ENCODE measurements at regions not wholly inside any gene's neighbourhood (a gene's known extent, or its start where the extent isn't known, plus 50 kb on each side); places are given as distances from the start of the nearest gene placed in this dataset.

- DNase-seq, result no peak
Measured at GRCh38 chr4:35252071-35252470, 992.2 kb downstream of the ARAP2 start.

DNA sequence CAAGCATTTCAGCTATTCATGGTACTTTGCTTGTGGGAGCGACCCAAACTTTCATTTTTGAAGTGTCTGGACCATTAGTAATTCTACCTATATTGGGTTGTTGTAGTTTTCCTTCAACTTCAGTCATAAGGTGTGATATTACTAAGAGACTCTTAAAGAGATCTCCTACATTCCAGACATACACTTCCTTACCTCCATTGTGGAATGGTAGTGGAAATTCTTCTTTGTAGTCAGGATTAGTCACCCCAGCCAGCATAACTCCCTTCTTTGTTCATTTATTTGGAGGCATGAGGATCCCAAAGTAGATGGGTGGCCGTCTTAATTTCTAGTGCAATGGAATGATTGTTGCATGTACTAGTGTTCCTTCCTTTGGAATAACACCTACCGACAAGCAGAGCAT lies 991.4 kb downstream of the ARAP2 start:
- no peak for DNase-seq

DNA sequence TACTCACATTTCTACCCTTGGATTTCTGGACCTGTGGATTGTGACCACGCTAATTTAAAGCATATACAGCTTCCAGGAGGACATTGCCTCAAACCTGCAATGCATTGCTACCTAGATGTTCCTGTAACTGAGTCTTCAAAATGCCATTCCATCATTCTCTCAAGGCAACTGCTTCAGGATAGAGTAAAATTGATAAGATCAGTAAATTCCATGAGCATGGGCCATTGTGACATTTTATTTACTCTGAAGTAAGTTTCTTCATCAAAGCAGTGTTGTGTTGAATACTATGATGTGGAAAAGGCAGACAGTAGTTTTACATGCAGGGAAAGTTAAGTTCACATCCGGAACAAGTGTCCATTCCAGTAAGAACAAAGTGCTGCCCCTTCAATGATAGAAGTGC lies 991.0 kb downstream of the ARAP2 start:
- no peak for DNase-seq

GRCh38 chr4:35286434-35286833 lies 957.9 kb downstream of the ARAP2 start:
- DNase-seq, result no peak

GRCh38 chr4:35300996-35301774 lies 943.1 kb downstream of the ARAP2 start:
- DNase-seq, result no peak

DNA sequence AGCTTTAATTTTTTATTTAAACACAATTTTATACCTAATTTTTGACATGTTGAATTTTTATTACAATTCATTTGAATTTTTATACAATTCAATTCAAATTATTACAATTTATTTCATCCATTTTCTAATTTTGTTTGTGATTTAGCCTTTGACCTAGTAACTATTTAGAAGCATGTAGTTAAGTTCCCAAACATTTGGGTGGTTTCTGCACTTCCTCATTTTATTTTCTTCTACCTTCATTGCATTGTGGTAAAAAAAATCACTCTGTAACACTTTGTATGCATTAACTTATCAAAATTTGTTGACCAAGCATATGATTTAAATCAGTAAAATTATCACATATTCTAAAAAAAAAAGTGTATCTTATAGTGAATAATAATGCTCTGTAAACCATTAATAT lies 928.9 kb downstream of the ARAP2 start:
- DNase-seq, result no peak

GRCh38 chr4:35325908-35326453 lies 918.3 kb downstream of the ARAP2 start:
- DNase-seq, result no peak

- DNase-seq, result no peak
Measured at GRCh38 chr4:35342833-35343232, 901.5 kb downstream of the ARAP2 start.

GRCh38 chr4:35347276-35347675 lies 897.0 kb downstream of the ARAP2 start:
- no peak for DNase-seq

- no peak for DNase-seq
Measured at GRCh38 chr4:35358001-35358584, 886.2 kb downstream of the ARAP2 start.

GRCh38 chr4:35364321-35364870 lies 879.9 kb downstream of the ARAP2 start:
- DNase-seq, result no peak

DNA sequence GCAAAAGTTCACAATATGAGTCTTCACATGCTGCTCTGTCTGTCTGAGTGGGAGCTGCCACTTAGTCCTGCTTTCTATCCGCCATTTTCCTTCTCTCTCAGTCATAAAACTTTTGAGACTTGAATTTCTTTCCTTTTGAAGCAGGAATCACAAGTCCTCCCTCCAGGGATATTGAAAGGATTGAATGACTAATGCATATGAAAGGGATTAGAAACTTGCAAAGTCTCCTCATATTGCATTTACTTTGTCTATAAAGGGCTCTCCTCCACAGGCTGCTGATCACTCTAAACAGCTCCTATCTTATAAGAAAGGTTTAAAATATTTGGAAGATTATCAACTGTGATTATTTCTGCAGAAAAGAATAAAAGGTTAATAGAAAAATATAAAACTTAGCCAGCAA lies 879.1 kb downstream of the ARAP2 start:
- no peak for DNase-seq

- DNase-seq, result no peak
Measured at GRCh38 chr4:35399912-35400311, 844.4 kb downstream of the ARAP2 start.

DNA sequence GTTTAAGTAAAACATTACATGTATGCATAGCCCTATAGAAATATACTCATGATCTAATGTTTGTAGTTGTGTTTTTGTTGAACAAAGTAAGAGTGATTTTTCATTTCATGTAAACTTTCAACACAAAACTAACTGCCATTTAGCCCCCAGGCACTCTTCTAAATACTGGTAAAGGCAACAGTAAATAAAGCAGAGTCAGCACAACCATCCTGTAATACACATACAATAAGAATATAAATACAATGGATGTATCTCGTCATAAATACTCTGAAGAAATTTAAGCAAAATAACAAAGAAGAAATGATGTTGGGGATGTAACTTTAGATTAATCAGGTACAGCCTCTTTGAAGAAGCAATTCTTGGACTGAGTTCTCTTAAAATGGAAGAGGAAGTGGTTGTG lies 821.2 kb downstream of the ARAP2 start:
- DNase-seq, result no peak

DNA sequence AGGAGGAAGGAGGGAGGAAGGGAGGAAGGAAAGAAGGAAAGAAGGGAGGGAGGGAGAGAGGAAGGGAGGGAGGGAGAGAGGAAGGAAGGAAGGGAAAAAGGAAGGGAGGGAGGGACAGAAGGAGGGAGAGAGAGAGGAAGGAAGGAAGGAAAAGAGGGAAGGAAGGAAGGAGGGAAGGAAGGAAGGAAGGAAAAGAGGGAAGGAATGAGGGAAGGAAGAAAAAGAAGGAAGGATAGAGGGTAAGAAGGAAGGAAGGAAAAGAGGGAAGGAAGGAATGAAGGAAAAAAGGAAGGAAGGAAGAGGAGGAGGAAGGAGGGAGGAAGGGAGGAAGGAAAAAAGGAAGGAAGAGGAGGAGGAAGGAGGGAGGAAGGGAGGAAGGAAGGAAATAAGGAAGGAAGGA lies 796.8 kb downstream of the ARAP2 start:
- no peak for DNase-seq

DNA sequence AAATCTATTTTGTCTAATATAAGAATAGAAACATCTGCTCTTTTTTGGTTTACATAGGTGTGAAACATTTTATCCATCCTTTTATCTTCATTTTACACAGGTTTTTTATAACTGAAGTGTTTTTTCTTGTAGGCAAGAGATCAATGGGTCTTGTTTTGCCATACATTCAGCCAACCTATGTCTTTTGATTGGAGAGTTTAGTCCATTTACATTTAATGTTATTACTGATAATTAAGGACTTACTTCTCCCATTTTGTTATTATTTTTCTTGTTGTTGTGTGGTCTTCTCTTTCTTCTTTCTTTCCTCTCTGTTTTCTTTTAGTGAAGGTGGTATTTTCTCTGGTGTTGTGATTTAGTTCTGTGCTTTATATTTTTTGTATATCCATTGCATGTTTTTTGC lies 785.3 kb downstream of the ARAP2 start:
- no peak for DNase-seq

DNA sequence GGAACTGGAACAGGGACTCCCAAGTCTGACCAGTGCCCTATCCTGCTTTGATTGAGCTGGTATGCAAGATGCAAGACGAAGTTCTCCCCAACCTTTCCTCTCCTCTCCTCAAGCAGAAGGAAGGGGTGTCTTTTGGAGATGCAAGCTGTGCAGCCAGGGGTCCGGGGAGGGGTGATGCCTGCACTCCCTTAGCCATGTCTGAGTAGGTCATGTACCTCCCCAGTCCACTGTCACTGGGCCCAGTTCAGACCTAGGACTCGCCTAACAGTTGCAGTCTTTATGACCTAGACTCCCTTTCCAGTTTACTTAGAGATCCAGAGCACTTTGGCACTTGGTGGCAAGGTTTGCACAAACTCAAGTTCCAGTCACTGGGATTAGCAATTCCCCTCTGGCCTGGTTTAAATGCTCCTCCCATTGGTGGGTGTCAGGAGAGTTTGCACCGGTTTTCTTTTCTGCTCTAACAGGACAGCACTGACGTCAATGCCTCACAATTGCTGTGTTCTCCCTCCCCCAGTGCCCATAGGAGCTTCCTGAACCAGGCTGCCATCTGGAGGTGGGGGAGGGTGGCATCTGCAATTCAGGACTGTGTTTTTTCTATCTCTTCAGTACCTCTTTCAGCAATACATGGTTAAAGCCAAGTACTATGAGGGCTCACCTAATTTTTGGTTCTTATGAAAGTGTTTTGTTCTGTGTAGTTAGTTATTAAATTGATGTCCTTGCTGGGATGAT lies 782.2 kb downstream of the ARAP2 start:
- no peak for DNase-seq

DNA sequence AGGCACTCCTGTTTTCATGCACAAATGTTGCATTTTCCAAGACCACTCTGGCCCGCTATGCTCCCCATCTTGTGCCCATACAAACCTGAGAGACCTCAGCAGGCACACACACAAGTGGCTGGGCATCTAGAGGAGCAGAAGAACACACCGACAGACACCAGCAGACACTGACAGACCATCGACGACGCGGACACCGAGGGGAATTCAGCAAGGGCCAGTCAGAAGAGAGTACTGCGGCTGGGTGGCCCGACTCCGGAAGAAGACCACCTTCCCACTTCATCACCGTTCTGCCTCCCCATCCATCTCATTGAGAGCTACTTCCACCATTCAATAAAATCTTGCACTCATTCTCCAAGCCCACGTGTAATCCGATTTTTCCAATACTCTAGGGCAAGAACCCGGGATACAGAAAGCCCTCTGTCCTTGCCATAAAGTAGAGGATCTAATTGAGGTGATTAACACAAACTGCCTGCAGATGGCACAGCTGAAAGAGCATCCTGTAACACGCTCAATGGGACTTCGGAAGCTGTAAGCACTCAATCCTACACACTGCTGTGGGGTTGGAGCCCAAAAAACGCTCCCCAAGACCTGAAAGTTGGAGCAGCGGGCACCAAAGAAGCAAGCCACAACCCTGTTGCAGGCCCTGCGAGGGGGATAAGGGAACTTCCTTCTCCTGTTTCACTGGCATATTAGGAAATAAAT lies 780.9 kb downstream of the ARAP2 start:
- no peak for DNase-seq

DNA sequence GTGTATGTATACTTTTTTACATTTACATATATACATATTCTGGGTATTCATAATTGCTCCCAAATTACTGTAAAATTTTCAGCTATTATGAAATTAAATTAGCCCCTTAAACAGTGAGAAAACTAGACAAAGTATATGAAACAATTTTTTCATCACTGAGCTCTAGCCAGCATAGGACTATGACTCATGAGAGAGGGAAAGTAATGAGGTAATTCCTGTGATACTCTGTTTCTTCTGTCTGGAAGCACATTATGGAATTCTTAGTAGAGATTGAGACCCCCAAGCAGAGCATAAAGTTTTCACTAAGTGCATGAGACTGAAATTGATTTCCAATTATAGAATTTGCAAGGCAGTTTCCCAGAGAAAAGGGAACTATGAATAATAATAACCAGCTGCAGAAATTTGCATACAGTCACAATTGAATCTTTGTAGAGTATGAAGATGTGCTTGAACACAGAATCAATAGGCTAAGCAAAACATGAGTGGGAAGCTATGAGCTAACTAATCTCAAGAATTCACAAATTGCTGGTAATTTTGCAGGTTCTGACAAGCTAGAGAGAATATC lies 779.3 kb downstream of the ARAP2 start:
- DNase-seq, result no peak

- no peak for DNase-seq
Measured at GRCh38 chr4:35491093-35491492, 753.2 kb downstream of the ARAP2 start.

GRCh38 chr4:35493977-35494376 lies 750.3 kb downstream of the ARAP2 start:
- DNase-seq, result no peak

DNA sequence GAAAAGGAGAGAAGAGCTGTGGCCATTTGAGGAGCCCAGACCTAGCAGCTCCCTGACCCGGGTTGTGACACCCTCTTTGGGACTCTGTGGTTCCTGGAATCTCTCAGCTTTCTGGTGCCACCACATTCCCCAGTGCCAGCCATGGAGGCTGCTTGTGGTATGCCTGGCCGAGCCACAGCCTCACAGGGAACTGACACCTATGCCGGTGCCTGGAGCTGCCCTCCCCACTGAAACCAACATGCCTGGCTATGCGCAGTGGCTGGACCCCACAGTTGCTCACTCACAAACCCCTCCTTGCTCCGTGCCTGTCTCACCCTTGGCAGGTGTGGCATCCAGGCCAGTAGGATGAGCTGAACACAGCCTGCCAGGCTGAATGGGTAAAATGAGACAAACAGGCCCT lies 749.4 kb downstream of the ARAP2 start:
- DNase-seq, result no peak

DNA sequence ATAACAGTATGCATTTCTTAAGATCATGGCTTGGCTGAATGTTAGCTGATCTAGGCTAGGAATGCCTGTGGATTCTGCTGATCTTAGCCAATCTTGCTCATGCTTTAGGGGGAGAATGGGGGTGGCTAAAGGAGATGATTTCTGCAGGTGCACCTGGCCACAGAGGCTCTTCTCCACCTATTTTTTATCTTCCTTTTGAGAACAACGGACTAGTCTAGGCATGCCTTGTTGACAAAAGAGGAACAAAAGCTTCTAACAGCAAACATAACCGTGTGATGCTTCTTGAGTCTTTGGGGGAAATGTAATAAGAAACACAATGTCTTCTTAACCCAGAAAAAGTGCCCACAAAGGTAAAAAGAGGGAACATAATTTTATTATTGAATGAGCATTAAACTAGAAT lies 743.5 kb downstream of the ARAP2 start:
- no peak for DNase-seq
